Lower lobe of right lung (tissue), 2 donors: ENCODE measurements at regions not wholly inside any gene's neighbourhood (a gene's known extent, or its start where the extent isn't known, plus 50 kb on each side); places are given as distances from the start of the nearest gene placed in this dataset.

Experiments
- ATAC-seq, 2 donors: fragments of 200-7000 bp; cut with Tn5 transposase; one replicate each; pipeline ENCODE4 v1.9.1; 2020 to 2022; ENCODE audit warnings: mild to moderate bottlenecking in 2 of 2, moderate library complexity in 2 of 2
- DNase-seq: peaks from one replicate; pipeline ENCODE4 v3.0.0-alpha.2; 2020
- H3K27ac ChIP-seq: fragments of 200-600 bp; one replicate; pipeline ENCODE4 v1.8.0; 2022
- H3K27me3 ChIP-seq: fragments of 200-600 bp; one replicate; pipeline ENCODE4 v1.8.0; 2022; ENCODE audit warnings: low read depth
- H3K36me3 ChIP-seq: fragments of 200-600 bp; one replicate; pipeline ENCODE4 v1.8.0; 2022; ENCODE audit warnings: mild to moderate bottlenecking
- H3K4me1 ChIP-seq: fragments of 200-600 bp; one replicate; pipeline ENCODE4 v1.8.0; 2022
- H3K4me3 ChIP-seq: fragments of 200-600 bp; one replicate; pipeline ENCODE4 v1.8.0; 2022; ENCODE audit warnings: mild to moderate bottlenecking
- H3K9me3 ChIP-seq: fragments of 200-600 bp; one replicate; pipeline ENCODE4 v1.8.0; 2022
- intact Hi-C: fragments of 100-400 bp; cut with DNase I; formaldehyde crosslinking; loops from one replicate; pipeline ENCODE4 v1.11.0; 2022
- TF ChIP-seq, protein P1 (sequence below): fragments of 200-600 bp; IDR thresholded peaks from one replicate; pipeline ENCODE4 v1.8.0; 2022; ENCODE audit warnings: antibody characterized with exemption, mild to moderate bottlenecking
- donor health status: DM: no; HTN: yes; CAD: no; lungs with severe emphysema.

GRCh38 chr17:34416116-34416515 lies 53.1 kb upstream of the CCL1 start:
- TF ChIP-seq, protein P1, sequence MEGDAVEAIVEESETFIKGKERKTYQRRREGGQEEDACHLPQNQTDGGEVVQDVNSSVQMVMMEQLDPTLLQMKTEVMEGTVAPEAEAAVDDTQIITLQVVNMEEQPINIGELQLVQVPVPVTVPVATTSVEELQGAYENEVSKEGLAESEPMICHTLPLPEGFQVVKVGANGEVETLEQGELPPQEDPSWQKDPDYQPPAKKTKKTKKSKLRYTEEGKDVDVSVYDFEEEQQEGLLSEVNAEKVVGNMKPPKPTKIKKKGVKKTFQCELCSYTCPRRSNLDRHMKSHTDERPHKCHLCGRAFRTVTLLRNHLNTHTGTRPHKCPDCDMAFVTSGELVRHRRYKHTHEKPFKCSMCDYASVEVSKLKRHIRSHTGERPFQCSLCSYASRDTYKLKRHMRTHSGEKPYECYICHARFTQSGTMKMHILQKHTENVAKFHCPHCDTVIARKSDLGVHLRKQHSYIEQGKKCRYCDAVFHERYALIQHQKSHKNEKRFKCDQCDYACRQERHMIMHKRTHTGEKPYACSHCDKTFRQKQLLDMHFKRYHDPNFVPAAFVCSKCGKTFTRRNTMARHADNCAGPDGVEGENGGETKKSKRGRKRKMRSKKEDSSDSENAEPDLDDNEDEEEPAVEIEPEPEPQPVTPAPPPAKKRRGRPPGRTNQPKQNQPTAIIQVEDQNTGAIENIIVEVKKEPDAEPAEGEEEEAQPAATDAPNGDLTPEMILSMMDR, result no peak
- no peak for DNase-seq

DNA sequence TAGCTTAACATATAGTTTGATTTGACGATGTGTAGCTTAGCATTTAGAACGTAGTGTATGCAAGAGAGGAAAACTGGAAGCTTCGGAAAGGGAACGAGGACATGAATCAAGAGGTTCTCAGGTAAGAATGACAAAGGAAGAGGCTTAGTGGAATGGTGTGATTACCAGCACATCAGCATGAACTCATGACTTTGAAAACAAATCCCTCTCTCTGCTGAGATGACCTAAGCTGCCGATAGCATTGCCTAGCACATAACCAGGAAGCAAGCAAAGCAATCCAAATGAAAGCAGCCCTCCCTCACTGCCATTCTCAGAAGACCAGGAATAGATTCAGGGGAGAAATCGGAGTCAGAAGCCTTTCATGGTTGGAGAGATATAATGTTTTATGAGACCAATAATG lies 51.3 kb upstream of the CCL1 start:
- Histone ChIP-seq H3K27ac (no peak overlapping the region), H3K27me3 (peaks cover 12% of the 10 kb centered on the region), H3K36me3 (no peaks in the 10 kb centered on the region), H3K9me3 (no peaks in the 10 kb centered on the region), H3K4me1 (no peaks in the 10 kb centered on the region), H3K4me3 (no peak overlapping the region)
- intact Hi-C loops, result no loop called here
- ATAC-seq (no peak), DNase-seq (no peak)
- TF ChIP-seq, protein P1, result no peak

More at GRCh38 chr17:34416116-34416515, 53.1 kb upstream of the CCL1 start:
- no peak overlapping the region for H3K27ac ChIP-seq
- intact Hi-C loops, result no loop called here
- no peak for ATAC-seq
- no peaks in the 10 kb centered on the region for H3K9me3 ChIP-seq
- no peak overlapping the region for H3K4me3 ChIP-seq
- no peaks in the 10 kb centered on the region for H3K4me1 ChIP-seq
- peaks cover 9% of the 10 kb centered on the region for H3K27me3 ChIP-seq
- no peaks in the 10 kb centered on the region for H3K36me3 ChIP-seq

GRCh38 chr17:34413443-34414119 lies 50.5 kb upstream of the CCL1 start:
- TF ChIP-seq, protein P1, result no peak
- Histone ChIP-seq H3K4me1 (no peaks in the 10 kb centered on the region), H3K27ac (no peak overlapping the region), H3K9me3 (no peaks in the 10 kb centered on the region), H3K27me3 (peaks cover 16% of the 10 kb centered on the region), H3K4me3 (no peak overlapping the region), H3K36me3 (no peaks in the 10 kb centered on the region)
- intact Hi-C loops, result no loop called here
- no peak for ATAC-seq
- no peak for DNase-seq

DNA sequence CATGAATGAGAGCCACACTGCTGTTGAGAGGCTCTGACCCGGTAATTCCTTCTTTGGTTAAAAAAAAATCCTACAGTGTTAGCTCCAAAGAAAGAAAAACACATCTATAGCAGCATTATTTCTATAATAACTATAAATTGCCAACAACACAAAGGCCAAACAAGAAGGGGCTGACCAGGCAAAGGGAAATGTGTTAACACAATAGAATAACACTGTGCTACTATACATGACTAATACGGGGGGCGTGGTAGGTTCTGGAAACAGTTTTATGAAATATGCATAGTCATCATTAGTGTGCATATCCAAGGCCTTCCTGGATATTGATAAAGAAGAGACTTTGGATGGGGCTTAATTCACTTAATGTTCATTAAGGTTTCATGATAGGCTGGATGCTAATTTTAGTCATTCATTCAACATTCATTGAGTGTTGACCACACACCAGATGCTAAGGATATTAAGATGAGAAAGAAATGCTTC lies 50.0 kb upstream of the CCL1 start:
- H3K4me3 ChIP-seq, result no peak overlapping the region
- H3K4me1 ChIP-seq, result no peaks in the 10 kb centered on the region
- H3K9me3 ChIP-seq, result no peaks in the 10 kb centered on the region
- DNase-seq (no peak), ATAC-seq (no peak)
- no peaks in the 10 kb centered on the region for H3K36me3 ChIP-seq
- H3K27ac ChIP-seq, result no peak overlapping the region
- H3K27me3 ChIP-seq, result peaks cover 16% of the 10 kb centered on the region
- intact Hi-C loops, result no loop called here
- TF ChIP-seq, protein P1, result no peak
